NCI-H69 (cell line): ENCODE measurements at regions not wholly inside any gene's neighbourhood (a gene's known extent, or its start where the extent isn't known, plus 50 kb on each side); places are given as distances from the start of the nearest gene placed in this dataset.
"Not testable (repeated sequence)": the region's sequence is repeated elsewhere in the genome, so short reads cannot be mapped to it uniquely, and the experiment has no call there.

Source experiments
- DNase-seq: peaks from one replicate; lab custom pipeline; 2025; lab: John Stamatoyannopoulos, UW

GRCh38 chr20:1825938-1826445 lies 69.2 kb upstream of the SIRPA start:
- no peak for DNase-seq

GRCh38 chr20:1825507-1825906 lies 69.7 kb upstream of the SIRPA start:
- no peak for DNase-seq

- no peak for DNase-seq
Observed at GRCh38 chr20:1824834-1825233, 70.4 kb upstream of the SIRPA start.

GRCh38 chr20:1824181-1824580 lies 71.0 kb upstream of the SIRPA start:
- no peak for DNase-seq

- DNase-seq, result no peak
Observed at GRCh38 chr20:1823450-1823844, 71.8 kb upstream of the SIRPA start.

- DNase-seq, result no peak
Observed at GRCh38 chr20:1822564-1823449, 72.4 kb upstream of the SIRPA start.

GRCh38 chr20:1820138-1821079 lies 74.8 kb upstream of the SIRPA start:
- DNase-seq, result no peak

GRCh38 chr20:1819311-1820137 lies 75.7 kb upstream of the SIRPA start:
- DNase-seq, result no peak

- no peak for DNase-seq
Observed at GRCh38 chr20:1818895-1819294, 76.3 kb upstream of the SIRPA start.

GRCh38 chr20:1818247-1818840 lies 76.9 kb upstream of the SIRPA start:
- DNase-seq, result no peak

- no peak for DNase-seq
Observed at GRCh38 chr20:1817577-1818211, 77.5 kb upstream of the SIRPA start.

GRCh38 chr20:1816384-1817381 lies 78.5 kb upstream of the SIRPA start:
- DNase-seq, result peak; percentile 56

GRCh38 chr20:1815502-1816085 lies 79.6 kb upstream of the SIRPA start:
- DNase-seq, result peak; percentile 54

- DNase-seq, result not testable (repeated sequence)
Observed at GRCh38 chr20:1814861-1815260, 80.3 kb upstream of the SIRPA start.

- no peak for DNase-seq
Observed at GRCh38 chr20:1813674-1814635, 81.3 kb upstream of the SIRPA start.

- DNase-seq, result peak; percentile 46
Observed at GRCh38 chr20:1813101-1813529, 82.1 kb upstream of the SIRPA start.

GRCh38 chr20:1811621-1812498 lies 83.3 kb upstream of the SIRPA start:
- no peak for DNase-seq
